NCI-H345 (cell line): ENCODE measurements at regions not wholly inside any gene's neighbourhood (a gene's known extent, or its start where the extent isn't known, plus 50 kb on each side); places are given as distances from the start of the nearest gene placed in this dataset.
"Not testable (repeated sequence)": the region's sequence is repeated elsewhere in the genome, so short reads cannot be mapped to it uniquely, and the experiment has no call there.

Experiments
- DNase-seq: peaks from one replicate; lab custom pipeline; 2025; lab: John Stamatoyannopoulos, UW

- no peak for DNase-seq
Observed at GRCh38 chr4:101670370-101670769, 120.2 kb upstream of the BANK1 start.

GRCh38 chr4:101669832-101670188 is 120.7 kb upstream of the BANK1 start:
- DNase-seq = no peak

GRCh38 chr4:101669138-101669831 is 121.2 kb upstream of the BANK1 start:
- DNase-seq = no peak

GRCh38 chr4:101667348-101667747 is 123.2 kb upstream of the BANK1 start:
- DNase-seq = no peak

GRCh38 chr4:101660607-101661006 is 129.9 kb upstream of the BANK1 start:
- DNase-seq = no peak

- no peak for DNase-seq
Observed at GRCh38 chr4:101655857-101656256, 134.7 kb upstream of the BANK1 start.

- no peak for DNase-seq
Observed at GRCh38 chr4:101655005-101655404, 135.5 kb upstream of the BANK1 start.

GRCh38 chr4:101651778-101652177 is 138.8 kb upstream of the BANK1 start:
- no peak for DNase-seq

GRCh38 chr4:101649790-101650515 is 140.6 kb upstream of the BANK1 start:
- DNase-seq = no peak

GRCh38 chr4:101647710-101648034 is 142.9 kb upstream of the BANK1 start:
- DNase-seq = no peak

- DNase-seq = no peak
Observed at GRCh38 chr4:101644516-101644915, 146.0 kb upstream of the BANK1 start.

- DNase-seq = no peak
Observed at GRCh38 chr4:101643186-101643837, 147.2 kb upstream of the BANK1 start.

GRCh38 chr4:101632766-101633165 is 157.8 kb upstream of the BANK1 start:
- not testable (repeated sequence) for DNase-seq

- DNase-seq = no peak
Observed at GRCh38 chr4:101630319-101630986, 160.1 kb upstream of the BANK1 start.

- no peak for DNase-seq
Observed at GRCh38 chr4:101621120-101621519, 169.4 kb upstream of the BANK1 start.

GRCh38 chr4:101615652-101616051 is 174.9 kb upstream of the BANK1 start:
- DNase-seq = no peak

GRCh38 chr4:101606989-101607388 is 183.5 kb upstream of the BANK1 start:
- not testable (repeated sequence) for DNase-seq

GRCh38 chr4:101604976-101605375 is 185.6 kb upstream of the BANK1 start:
- no peak for DNase-seq

GRCh38 chr4:101600287-101600686 is 190.2 kb upstream of the BANK1 start:
- DNase-seq = no peak

- DNase-seq = no peak
Observed at GRCh38 chr4:101599620-101600019, 190.9 kb upstream of the BANK1 start.

GRCh38 chr4:101596781-101597552 is 193.6 kb upstream of the BANK1 start:
- DNase-seq = no peak

- no peak for DNase-seq
Observed at GRCh38 chr4:101594588-101594987, 195.9 kb upstream of the BANK1 start.
